ENCODE measurements at regions not wholly inside any gene's neighbourhood (a gene's known extent, or its start where the extent isn't known, plus 50 kb on each side); places are given as distances from the start of the nearest gene placed in this dataset.
"Not testable (repeated sequence)": the region's sequence is repeated elsewhere in the genome, so short reads cannot be mapped to it uniquely, and the experiment has no call there.

DNA sequence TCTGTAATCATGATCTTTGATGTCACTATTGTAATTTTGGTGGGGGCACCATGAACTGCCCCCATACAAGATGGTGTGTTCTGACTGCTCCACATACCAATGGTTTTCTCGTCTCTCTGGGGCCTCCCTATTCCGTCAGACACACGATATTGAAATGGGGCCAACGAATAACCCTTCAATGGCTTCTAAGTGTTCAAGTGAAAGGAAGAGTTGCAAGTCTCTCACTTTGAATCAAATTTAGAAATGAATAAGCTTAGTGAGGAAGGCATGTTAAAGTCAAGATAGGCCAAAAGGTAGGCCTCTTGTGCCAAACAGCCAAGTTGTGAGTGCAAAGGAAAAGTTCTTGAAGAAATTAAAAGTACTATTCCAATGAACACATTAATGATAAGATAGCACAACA is 205.4 kb downstream of the SPRY1 start:
- Histone ChIP-seq H3K9me2 (replicated peaks; ENCODE audit: control insufficient read depth, low read length) (no peaks in the 10 kb centered on the region), H3K4me3 (ENCODE audit: low read length) (no peak overlapping the region), H3K4me1 (ENCODE audit: control insufficient read depth, low read length) (peaks cover 33% of the 10 kb centered on the region), H3K27me3 (ENCODE audit: control insufficient read depth, low read length) (peaks cover 11% of the 10 kb centered on the region; the same call in 1 of the 2 replicates), H3K27ac (ENCODE audit: low read depth, low read length) (no peak overlapping the region), H3K4me2 (ENCODE audit: low read length) (no peak overlapping the region), H3F3A (ENCODE audit: control insufficient read depth, insufficient read depth) (no peaks in the 10 kb centered on the region), H3K9me3 (ENCODE audit: control insufficient read depth, insufficient read depth, low read length) (no peaks in the 10 kb centered on the region), H3K36me3 (ENCODE audit: control insufficient read depth, low read length) (no peaks in the 10 kb centered on the region), H4K20me1 (ENCODE audit: control insufficient read depth, insufficient read depth, low read depth, low read length) (no peaks in the 10 kb centered on the region), H3K79me2 (ENCODE audit: control insufficient read depth, low read length) (no peaks in the 10 kb centered on the region)
- TF ChIP-seq, protein P1, sequence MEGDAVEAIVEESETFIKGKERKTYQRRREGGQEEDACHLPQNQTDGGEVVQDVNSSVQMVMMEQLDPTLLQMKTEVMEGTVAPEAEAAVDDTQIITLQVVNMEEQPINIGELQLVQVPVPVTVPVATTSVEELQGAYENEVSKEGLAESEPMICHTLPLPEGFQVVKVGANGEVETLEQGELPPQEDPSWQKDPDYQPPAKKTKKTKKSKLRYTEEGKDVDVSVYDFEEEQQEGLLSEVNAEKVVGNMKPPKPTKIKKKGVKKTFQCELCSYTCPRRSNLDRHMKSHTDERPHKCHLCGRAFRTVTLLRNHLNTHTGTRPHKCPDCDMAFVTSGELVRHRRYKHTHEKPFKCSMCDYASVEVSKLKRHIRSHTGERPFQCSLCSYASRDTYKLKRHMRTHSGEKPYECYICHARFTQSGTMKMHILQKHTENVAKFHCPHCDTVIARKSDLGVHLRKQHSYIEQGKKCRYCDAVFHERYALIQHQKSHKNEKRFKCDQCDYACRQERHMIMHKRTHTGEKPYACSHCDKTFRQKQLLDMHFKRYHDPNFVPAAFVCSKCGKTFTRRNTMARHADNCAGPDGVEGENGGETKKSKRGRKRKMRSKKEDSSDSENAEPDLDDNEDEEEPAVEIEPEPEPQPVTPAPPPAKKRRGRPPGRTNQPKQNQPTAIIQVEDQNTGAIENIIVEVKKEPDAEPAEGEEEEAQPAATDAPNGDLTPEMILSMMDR (IDR thresholded peaks at IDR 0.05; ENCODE audit: low read depth, low read length, poor library complexity, severe bottlenecking), result no peak
- TF ChIP-seq EZH2phosphoT487 (IDR thresholded peaks at IDR 0.05; ENCODE audit: borderline replicate concordance, low read length), result no peak

DNA sequence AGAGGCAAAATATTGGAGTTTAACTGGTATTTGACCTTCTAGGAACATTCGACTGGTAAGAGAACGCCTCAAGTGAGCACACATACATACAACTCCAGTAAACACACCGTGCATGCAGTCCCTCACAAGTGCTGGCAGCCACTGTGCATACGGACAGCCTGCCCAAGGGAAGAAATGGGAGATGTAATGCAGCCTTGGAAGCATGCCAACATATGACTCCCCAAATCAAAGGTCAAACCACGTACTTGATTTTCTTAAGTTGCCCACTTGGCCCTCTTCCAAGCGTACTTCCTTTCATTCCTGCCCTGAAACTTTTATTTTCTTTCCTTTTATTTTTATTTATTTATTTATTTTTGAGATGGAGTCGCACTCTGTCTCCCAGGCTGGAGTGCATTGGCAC is 206.6 kb downstream of the SPRY1 start:
- no peaks in the 10 kb centered on the region for H3K9me2 ChIP-seq (replicated peaks; ENCODE audit: control insufficient read depth, low read length)
- 0 out of 2 replicates have a peak, but pooled peaks cover 5% of the 10 kb centered on the region for H3K27me3 ChIP-seq (ENCODE audit: control insufficient read depth, low read length)
- H3K4me1 ChIP-seq (ENCODE audit: control insufficient read depth, low read length), result peaks cover 33% of the 10 kb centered on the region
- TF ChIP-seq, protein P1 (IDR thresholded peaks at IDR 0.05; ENCODE audit: low read depth, low read length, poor library complexity, severe bottlenecking), result no peak
- no peak for TF ChIP-seq EZH2phosphoT487 (IDR thresholded peaks at IDR 0.05; ENCODE audit: borderline replicate concordance, low read length)
- no peaks in the 10 kb centered on the region for H3F3A ChIP-seq (ENCODE audit: control insufficient read depth, insufficient read depth)
- no peaks in the 10 kb centered on the region for H3K9me3 ChIP-seq (ENCODE audit: control insufficient read depth, insufficient read depth, low read length)
- H4K20me1 ChIP-seq (ENCODE audit: control insufficient read depth, insufficient read depth, low read depth, low read length), result no peaks in the 10 kb centered on the region
- H3K36me3 ChIP-seq (ENCODE audit: control insufficient read depth, low read length), result no peaks in the 10 kb centered on the region
- H3K4me3 ChIP-seq (ENCODE audit: low read length), result no peak overlapping the region
- no peaks in the 10 kb centered on the region for H3K79me2 ChIP-seq (ENCODE audit: control insufficient read depth, low read length)
- no peak overlapping the region for H3K27ac ChIP-seq (ENCODE audit: low read depth, low read length)
- no peak overlapping the region for H3K4me2 ChIP-seq (ENCODE audit: low read length)

DNA sequence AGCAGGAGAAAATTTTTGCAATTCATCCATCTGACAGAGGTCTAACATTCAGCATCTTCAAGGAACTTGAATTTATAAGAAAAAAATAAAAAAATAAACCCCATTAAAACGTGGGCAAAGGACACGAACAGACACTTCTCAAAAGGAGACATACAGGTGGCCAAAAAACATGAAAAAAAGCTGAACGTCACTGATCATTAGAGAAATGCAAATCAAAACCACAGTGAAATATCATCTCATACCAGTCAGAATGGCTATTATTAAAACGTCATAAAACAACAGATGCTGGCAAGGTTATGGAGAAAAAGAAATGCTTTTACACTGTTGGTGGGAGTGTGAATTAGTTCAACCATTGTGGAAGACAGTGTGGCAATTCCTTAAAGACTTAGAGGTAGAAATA is 209.2 kb downstream of the SPRY1 start:
- H3K27ac ChIP-seq (ENCODE audit: low read depth, low read length); H3K36me3 ChIP-seq (ENCODE audit: control insufficient read depth, low read length); H3K4me2 ChIP-seq (ENCODE audit: low read length); H3K9me3 ChIP-seq (ENCODE audit: control insufficient read depth, insufficient read depth, low read length); H3F3A ChIP-seq (ENCODE audit: control insufficient read depth, insufficient read depth); H3K79me2 ChIP-seq (ENCODE audit: control insufficient read depth, low read length); H3K27me3 ChIP-seq (ENCODE audit: control insufficient read depth, low read length); H3K4me3 ChIP-seq (ENCODE audit: low read length); H3K9me2 ChIP-seq (replicated peaks; ENCODE audit: control insufficient read depth, low read length); H4K20me1 ChIP-seq (ENCODE audit: control insufficient read depth, insufficient read depth, low read depth, low read length): not testable (repeated sequence)
- peaks cover 15% of the 10 kb centered on the region for H3K4me1 ChIP-seq (ENCODE audit: control insufficient read depth, low read length)

GRCh38 chr4:123606336-123606735 is 209.7 kb downstream of the SPRY1 start:
- H3K79me2 ChIP-seq (ENCODE audit: control insufficient read depth, low read length), result no peaks in the 10 kb centered on the region
- no peaks in the 10 kb centered on the region for H3K27me3 ChIP-seq (ENCODE audit: control insufficient read depth, low read length)
- no peaks in the 10 kb centered on the region for H3K36me3 ChIP-seq (ENCODE audit: control insufficient read depth, low read length)
- TF ChIP-seq, protein P1 (IDR thresholded peaks at IDR 0.05; ENCODE audit: low read depth, low read length, poor library complexity, severe bottlenecking), result no peak
- TF ChIP-seq EZH2phosphoT487 (IDR thresholded peaks at IDR 0.05; ENCODE audit: borderline replicate concordance, low read length), result no peak
- no peak overlapping the region for H3K4me2 ChIP-seq (ENCODE audit: low read length)
- H3K4me1 ChIP-seq (ENCODE audit: control insufficient read depth, low read length), result peaks cover 10% of the 10 kb centered on the region
- H3K27ac ChIP-seq (ENCODE audit: low read depth, low read length), result no peak overlapping the region
- H3K9me2 ChIP-seq (replicated peaks; ENCODE audit: control insufficient read depth, low read length), result no peaks in the 10 kb centered on the region
- H3F3A ChIP-seq (ENCODE audit: control insufficient read depth, insufficient read depth), result no peaks in the 10 kb centered on the region
- no peaks in the 10 kb centered on the region for H4K20me1 ChIP-seq (ENCODE audit: control insufficient read depth, insufficient read depth, low read depth, low read length)
- no peak overlapping the region for H3K4me3 ChIP-seq (ENCODE audit: low read length)
- no peaks in the 10 kb centered on the region for H3K9me3 ChIP-seq (ENCODE audit: control insufficient read depth, insufficient read depth, low read length)

Measured in DOHH2 (cell line).